Naive thymus-derived CD4-positive, alpha-beta T cell (primary cell): ENCODE measurements at regions not wholly inside any gene's neighbourhood (a gene's known extent, or its start where the extent isn't known, plus 50 kb on each side); places are given as distances from the start of the nearest gene placed in this dataset.
"Not testable (repeated sequence)": the region's sequence is repeated elsewhere in the genome, so short reads cannot be mapped to it uniquely, and the experiment has no call there.

Experiments
- ATAC-seq: fragments of 150-1000 bp; cut with Tn5 transposase; 2 replicates; pipeline ENCODE4 v1.10.0; 2021; ENCODE audit warnings: mild to moderate bottlenecking, moderate library complexity
- CTCF ChIA-PET: fragments of 350-600 bp; sonication (Branson Sonifier 250); formaldehyde crosslinking; loops from one replicate; lab custom pipeline; 2021; ENCODE audit warnings: antibody characterized with exemption; lab: Charles Lee
- POLR2A ChIA-PET: fragments of 350-600 bp; sonication (Branson Sonifier 250); formaldehyde crosslinking; loops from one replicate; lab custom pipeline; 2021; ENCODE audit warnings: antibody characterized with exemption, inconsistent platforms; lab: Charles Lee
- DNase-seq, 9 donors: peaks; one replicate each; pipeline versions ENCODE4 v3.0.0 to v3.0.0-alpha.2; 2020 to 2022; ENCODE audit warnings: mixed read lengths in 1 of 9
- H3K27ac ChIP-seq: one replicate; pipeline ENCODE4 v1.7.0; 2013; ENCODE audit warnings: mild to moderate bottlenecking, low read depth, low read length, moderate library complexity
- H3K27me3 ChIP-seq, 2 donors: one replicate each; pipeline ENCODE4 v1.7.0; 2013; ENCODE audit warnings: low read length in 2 of 2, mild to moderate bottlenecking in 2 of 2, moderate library complexity in 2 of 2; ENCODE audit not compliant: control insufficient read depth in 2 of 2, insufficient read depth in 2 of 2
- H3K36me3 ChIP-seq, 3 experiments: 1 replicate in 2 of 3; 2 replicates in 1 of 3; pipeline ENCODE4 v1.7.0; 2013; ENCODE audit warnings: low read length in 3 of 3, mild to moderate bottlenecking in 3 of 3, moderate library complexity in 1 of 3; ENCODE audit not compliant: insufficient read depth in 3 of 3, control insufficient read depth in 2 of 3
- H3K4me1 ChIP-seq, 2 donors: one replicate each; pipeline ENCODE4 v1.7.0; 2013; ENCODE audit warnings: low read length in 2 of 2, mild to moderate bottlenecking in 2 of 2, moderate library complexity in 1 of 2; ENCODE audit not compliant: control insufficient read depth in 2 of 2, insufficient read depth in 2 of 2
- H3K4me3 ChIP-seq: 2 replicates; pipeline ENCODE4 v1.7.0; 2013; ENCODE audit warnings: mild to moderate bottlenecking, low read length
- H3K9me3 ChIP-seq, 3 experiments: 1 replicate in 2 of 3; 2 replicates in 1 of 3; pipeline ENCODE4 v1.7.0; 2013; ENCODE audit warnings: low read length in 3 of 3; ENCODE audit not compliant: control insufficient read depth in 2 of 3
- H3K27ac Mint-ChIP-seq, 9 donors: one replicate each; pipeline ENCODE4 v1.8.0; 2020 to 2022; ENCODE audit warnings: mixed read lengths in 9 of 9, mild to moderate bottlenecking in 8 of 9, moderate library complexity in 5 of 9, inconsistent platforms in 2 of 9
- H3K27me3 Mint-ChIP-seq, 5 donors: one replicate each; pipeline ENCODE4 v1.8.0; 2021 to 2022; ENCODE audit warnings: mixed read lengths in 5 of 5, mild to moderate bottlenecking in 1 of 5
- H3K36me3 Mint-ChIP-seq, 5 donors: one replicate each; pipeline ENCODE4 v1.8.0; 2020 to 2022; ENCODE audit warnings: mixed read lengths in 5 of 5, mild to moderate bottlenecking in 3 of 5, inconsistent platforms in 1 of 5
- H3K4me1 Mint-ChIP-seq, 7 donors: one replicate each; pipeline ENCODE4 v1.8.0; 2020 to 2022; ENCODE audit warnings: mixed read lengths in 7 of 7, mild to moderate bottlenecking in 3 of 7, inconsistent platforms in 1 of 7
- H3K4me3 Mint-ChIP-seq, 10 donors: one replicate each; pipeline ENCODE4 v1.8.0; 2020 to 2022; ENCODE audit warnings: mild to moderate bottlenecking in 10 of 10, mixed read lengths in 10 of 10, moderate library complexity in 6 of 10, inconsistent platforms in 2 of 10
- H3K9me3 Mint-ChIP-seq, 11 donors: one replicate each; pipeline ENCODE4 v1.8.0; 2020 to 2022; ENCODE audit warnings: mixed read lengths in 11 of 11, mild to moderate bottlenecking in 4 of 11, inconsistent platforms in 1 of 11, moderate library complexity in 1 of 11
- intact Hi-C, 2 donors: fragments of 100-400 bp; cut with micrococcal nuclease; formaldehyde crosslinking; loops; one replicate each; pipeline ENCODE4 v1.15.1; 2023

DNA sequence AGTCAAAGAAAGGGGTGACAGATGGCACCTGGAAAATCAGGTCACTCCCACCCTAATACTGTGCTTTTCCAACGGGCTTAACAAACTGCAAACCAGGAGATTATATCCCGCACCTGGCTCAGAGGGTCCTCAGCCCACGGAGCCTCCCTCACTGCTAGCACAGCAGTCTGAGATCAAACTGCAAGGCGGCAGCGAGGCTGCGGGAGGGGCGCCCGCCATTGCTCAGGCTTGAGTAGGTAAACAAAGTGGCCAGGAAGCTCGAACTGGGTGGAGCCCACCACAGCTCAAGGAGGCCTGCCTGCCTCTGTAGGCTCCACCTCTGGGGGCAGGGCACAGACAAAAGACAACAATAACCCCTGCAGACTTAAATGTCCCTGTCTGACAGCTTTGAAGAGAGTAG, 445.6 kb upstream of the OLFM3 start:
- H3K4me3 Mint-ChIP-seq, POLR2A ChIA-PET, DNase-seq, H3K27me3 Mint-ChIP-seq, H3K4me1 Mint-ChIP-seq, H3K36me3 Mint-ChIP-seq, H3K9me3 ChIP-seq, H3K36me3 ChIP-seq, H3K27ac ChIP-seq, H3K4me3 ChIP-seq, ATAC-seq, CTCF ChIA-PET, H3K27ac Mint-ChIP-seq, H3K4me1 ChIP-seq, H3K27me3 ChIP-seq, intact Hi-C loops: not testable (repeated sequence)
- H3K9me3 Mint-ChIP-seq = peaks cover 2 to 32% (median 12%) of the 10 kb centered on the region in 11 donors

DNA sequence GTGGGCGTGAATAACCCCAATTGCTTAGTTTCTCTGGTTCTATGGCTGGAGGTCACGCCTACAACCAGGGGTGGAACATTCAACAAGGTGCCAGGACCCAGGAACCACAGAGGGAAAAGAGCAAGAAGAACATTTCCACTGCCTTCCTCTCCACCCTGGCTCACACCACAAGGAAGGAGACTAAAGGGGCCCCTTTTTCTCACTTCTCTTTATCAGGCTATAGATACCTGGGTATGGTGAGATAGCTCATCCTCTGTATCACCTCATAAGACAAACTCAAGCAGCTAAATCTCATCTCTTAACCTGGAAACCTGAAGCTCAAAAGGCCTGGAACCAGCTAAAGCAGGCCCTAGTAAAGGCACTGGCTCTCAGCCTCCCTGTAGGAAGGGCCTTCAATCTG, 438.8 kb upstream of the OLFM3 start:
- POLR2A ChIA-PET = no interaction called here
- H3K27me3 ChIP-seq = no peaks in the 10 kb centered on the region
- H3K36me3 ChIP-seq = no peaks in the 10 kb centered on the region
- no peak for ATAC-seq
- H3K4me1 Mint-ChIP-seq = no peaks in the 10 kb centered on the region
- no peak overlapping the region for H3K4me3 Mint-ChIP-seq
- H3K4me1 ChIP-seq = no peaks in the 10 kb centered on the region
- no peaks in the 10 kb centered on the region for H3K36me3 Mint-ChIP-seq
- no peak overlapping the region for H3K27ac ChIP-seq
- H3K9me3 Mint-ChIP-seq = peaks cover 0 to 15% (median 2%) of the 10 kb centered on the region in 11 donors
- H3K27me3 Mint-ChIP-seq = no peaks in the 10 kb centered on the region
- no peak overlapping the region for H3K27ac Mint-ChIP-seq
- no peak for DNase-seq
- H3K4me3 ChIP-seq = no peak overlapping the region
- CTCF ChIA-PET = no interaction called here
- no peaks in the 10 kb centered on the region for H3K9me3 ChIP-seq
- intact Hi-C loops = no loop called here

DNA sequence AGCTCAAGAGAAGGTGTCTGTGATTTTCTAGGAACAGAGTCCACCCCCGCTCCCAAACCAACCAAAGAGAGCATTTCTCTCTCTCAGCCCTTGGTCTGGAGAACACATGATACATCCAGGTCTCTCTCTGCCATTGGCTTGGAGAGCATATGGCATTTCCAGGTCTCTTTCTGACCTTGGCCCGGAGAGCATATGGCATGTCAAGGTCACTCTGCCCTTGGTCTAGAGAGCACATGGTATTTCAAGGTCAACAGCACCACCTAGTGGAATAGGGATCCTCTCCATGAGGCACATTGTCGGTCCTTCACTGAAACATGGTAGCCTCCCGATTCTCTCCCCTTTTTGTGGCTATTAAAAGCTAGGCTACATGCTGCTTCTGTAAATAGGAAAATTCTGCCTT, 437.7 kb upstream of the OLFM3 start:
- Histone ChIP-seq H3K27me3 (no peaks in the 10 kb centered on the region), H3K9me3 (no peaks in the 10 kb centered on the region), H3K27ac (no peak overlapping the region), H3K36me3 (no peaks in the 10 kb centered on the region), H3K4me1 (no peaks in the 10 kb centered on the region), H3K4me3 (no peak overlapping the region)
- H3K27ac Mint-ChIP-seq = no peak overlapping the region
- ATAC-seq (no peak), DNase-seq (peak in 1 of 9 donors; percentile 5)
- ChIA-PET CTCF (no interaction called here), POLR2A (no interaction called here)
- H3K27me3 Mint-ChIP-seq = no peaks in the 10 kb centered on the region
- intact Hi-C loops = loop anchor here in 1 of 2 donors (5.0 kb wide), 1 partner anchor 912 kb away; no protein-coding TSS in a partner anchor
- H3K4me3 Mint-ChIP-seq = no peak overlapping the region
- no peaks in the 10 kb centered on the region for H3K36me3 Mint-ChIP-seq
- H3K9me3 Mint-ChIP-seq = peaks cover 0 to 16% (median 4%) of the 10 kb centered on the region in 11 donors
- no peaks in the 10 kb centered on the region for H3K4me1 Mint-ChIP-seq

DNA sequence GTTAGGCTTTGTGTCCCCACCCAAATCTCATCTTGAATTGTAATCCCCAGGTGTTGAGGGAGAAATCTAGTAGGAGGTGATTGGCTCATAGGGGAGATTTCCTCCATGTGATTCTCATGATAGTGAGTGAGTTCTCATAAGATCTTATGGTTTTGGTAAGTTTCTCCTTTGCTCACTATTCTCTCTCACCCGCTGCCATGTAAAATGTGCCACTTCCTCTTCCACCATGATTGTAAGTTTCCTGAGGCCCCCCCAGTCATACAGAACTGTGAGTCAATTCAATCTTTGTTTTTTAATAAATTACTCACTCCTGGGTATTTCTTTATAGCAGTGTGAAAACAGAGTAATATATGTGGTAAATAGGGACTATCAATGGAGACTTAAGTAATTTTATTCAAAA, 434.5 kb upstream of the OLFM3 start:
- Histone ChIP-seq H3K4me3 (no peak overlapping the region), H3K27me3 (no peaks in the 10 kb centered on the region), H3K9me3 (no peaks in the 10 kb centered on the region), H3K27ac (no peak overlapping the region), H3K4me1 (no peaks in the 10 kb centered on the region), H3K36me3 (no peaks in the 10 kb centered on the region)
- Mint-ChIP-seq H3K27ac (no peak overlapping the region), H3K27me3 (no peaks in the 10 kb centered on the region), H3K4me3 (no peak overlapping the region), H3K9me3 (peaks cover 0 to 18% (median 3%) of the 10 kb centered on the region in 11 donors), H3K36me3 (no peaks in the 10 kb centered on the region), H3K4me1 (no peaks in the 10 kb centered on the region)
- intact Hi-C loops = loop anchor here in 1 of 2 donors (5.0 kb wide), 1 partner anchor 909 kb away; no protein-coding TSS in a partner anchor
- ATAC-seq = no peak
- DNase-seq = no peak
- POLR2A ChIA-PET = no interaction called here
- CTCF ChIA-PET = no interaction called here

DNA sequence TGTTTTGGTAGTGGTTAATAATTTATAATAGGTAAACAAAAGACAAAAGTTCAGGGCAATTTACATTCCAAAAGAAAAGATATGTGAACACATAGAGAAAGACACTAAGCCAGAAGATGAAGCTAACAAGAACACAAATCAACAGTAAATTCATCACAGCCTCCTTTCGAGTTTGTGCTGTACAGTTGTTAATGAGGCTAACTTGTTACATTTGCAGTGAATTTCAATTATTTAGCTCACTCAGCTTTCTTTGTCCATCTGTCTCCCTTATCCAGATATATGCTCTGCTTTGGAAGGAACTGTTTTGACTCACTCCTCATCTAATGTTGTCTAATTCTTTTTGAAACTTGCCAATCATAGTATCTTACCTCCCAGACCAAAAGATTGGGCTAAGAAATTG, 423.3 kb upstream of the OLFM3 start:
- Histone ChIP-seq H3K4me3 (no peak overlapping the region), H3K4me1 (no peaks in the 10 kb centered on the region), H3K27me3 (no peaks in the 10 kb centered on the region), H3K27ac (no peak overlapping the region), H3K9me3 (no peaks in the 10 kb centered on the region), H3K36me3 (no peaks in the 10 kb centered on the region)
- Mint-ChIP-seq H3K9me3 (peaks cover 0 to 5% (median 0%) of the 10 kb centered on the region in 11 donors), H3K27me3 (no peaks in the 10 kb centered on the region), H3K36me3 (no peaks in the 10 kb centered on the region), H3K27ac (no peak overlapping the region), H3K4me3 (no peak overlapping the region), H3K4me1 (no peaks in the 10 kb centered on the region)
- intact Hi-C loops = no loop called here
- ChIA-PET POLR2A (no interaction called here), CTCF (no interaction called here)
- ATAC-seq (no peak), DNase-seq (no peak)
